HEK293 (cell line): ENCODE measurements at regions not wholly inside any gene's neighbourhood (a gene's known extent, or its start where the extent isn't known, plus 50 kb on each side); places are given as distances from the start of the nearest gene placed in this dataset.
A peak's percentile ranks its signal among the peaks of the same experiment; 100 is the strongest.

Experiments
- BCL6B ChIP-seq: fragments of 450-650 bp; formaldehyde crosslinking; IDR thresholded peaks from 2 replicates; pipeline ENCODE4 v1.5.1; 2017; ENCODE audit warnings: missing biosample characterization, missing genetic modification characterization
- FEZF1 ChIP-seq: fragments of 450-650 bp; formaldehyde crosslinking; IDR thresholded peaks from 2 replicates; pipeline ENCODE4 v1.5.1; 2016; ENCODE audit warnings: missing biosample characterization, missing genetic modification characterization
- GFI1B ChIP-seq: fragments of 450-650 bp; formaldehyde crosslinking; IDR thresholded peaks from 2 replicates; pipeline ENCODE4 v1.5.1; 2016; ENCODE audit warnings: missing biosample characterization, missing genetic modification characterization
- GLI2 ChIP-seq: fragments of 450-650 bp; formaldehyde crosslinking; IDR thresholded peaks from 2 replicates; pipeline ENCODE4; 2017; ENCODE audit warnings: missing biosample characterization, missing genetic modification characterization, low read depth, borderline replicate concordance
- HOXC10 ChIP-seq: sonication (generic); formaldehyde crosslinking; IDR thresholded peaks from 2 replicates; pipeline ENCODE4 v1.8.1; 2023; ENCODE audit warnings: mild to moderate bottlenecking, missing genetic modification reagents
- KLF8 ChIP-seq: fragments of 450-650 bp; formaldehyde crosslinking; IDR thresholded peaks from 2 replicates; pipeline ENCODE4 v1.5.1; 2016; ENCODE audit warnings: missing biosample characterization, missing genetic modification characterization
- MEIS1 ChIP-seq: sonication (generic); formaldehyde crosslinking; IDR thresholded peaks from 2 replicates; pipeline ENCODE4 v1.8.1; 2022; ENCODE audit warnings: missing genetic modification reagents, mild to moderate bottlenecking, borderline replicate concordance
- OSR2 ChIP-seq: fragments of 450-650 bp; formaldehyde crosslinking; IDR thresholded peaks from 2 replicates; pipeline ENCODE4 v1.5.1; 2016; ENCODE audit warnings: missing biosample characterization, missing genetic modification characterization
- PRDM4 ChIP-seq: fragments of 450-650 bp; formaldehyde crosslinking; IDR thresholded peaks from 2 replicates; pipeline ENCODE4 v1.5.1; 2017; ENCODE audit warnings: missing biosample characterization, missing genetic modification characterization
- REPIN1 ChIP-seq: fragments of 450-650 bp; formaldehyde crosslinking; IDR thresholded peaks from 2 replicates; pipeline ENCODE4 v1.5.1; 2017; ENCODE audit warnings: missing biosample characterization, missing genetic modification characterization, low read depth
- TSHZ1 ChIP-seq: fragments of 450-650 bp; formaldehyde crosslinking; IDR thresholded peaks from 2 replicates; pipeline ENCODE4 v1.5.1; 2016; ENCODE audit warnings: missing biosample characterization, missing genetic modification characterization, borderline replicate concordance
- YY2 ChIP-seq: fragments of 450-650 bp; formaldehyde crosslinking; IDR thresholded peaks from 2 replicates; pipeline ENCODE4 v1.5.1; 2016; ENCODE audit warnings: missing biosample characterization, missing genetic modification characterization
- ZBTB1 ChIP-seq: fragments of 450-650 bp; formaldehyde crosslinking; IDR thresholded peaks from 2 replicates; pipeline ENCODE4 v1.5.1; 2016; ENCODE audit warnings: missing biosample characterization, missing genetic modification characterization
- ZBTB44 ChIP-seq: fragments of 450-650 bp; IDR thresholded peaks from 2 replicates; pipeline ENCODE4 v1.5.1; 2018; ENCODE audit warnings: missing biosample characterization, mild to moderate bottlenecking, missing genetic modification characterization
- ZFHX2 ChIP-seq: fragments of 450-650 bp; formaldehyde crosslinking; conservative IDR thresholded peaks from 2 replicates; pipeline ENCODE4 v1.5.1; 2016; ENCODE audit warnings: missing biosample characterization, missing genetic modification characterization
- ZNF157 ChIP-seq: fragments of 450-650 bp; formaldehyde crosslinking; IDR thresholded peaks from 2 replicates; pipeline ENCODE4 v1.5.1; 2016; ENCODE audit warnings: missing biosample characterization, missing genetic modification characterization
- ZNF16 ChIP-seq: fragments of 450-650 bp; formaldehyde crosslinking; IDR thresholded peaks from 2 replicates; pipeline ENCODE4 v1.5.1; 2016; ENCODE audit warnings: low read depth, missing biosample characterization, missing genetic modification characterization
- ZNF2 ChIP-seq: fragments of 450-650 bp; formaldehyde crosslinking; IDR thresholded peaks from 2 replicates; pipeline ENCODE4 v1.5.1; 2016; ENCODE audit warnings: missing biosample characterization, missing genetic modification characterization
- ZNF24 ChIP-seq: fragments of 450-650 bp; formaldehyde crosslinking; IDR thresholded peaks from 2 replicates; pipeline ENCODE4 v1.5.1; 2016; ENCODE audit warnings: missing biosample characterization, missing genetic modification characterization
- ZNF266 ChIP-seq: fragments of 450-650 bp; formaldehyde crosslinking; IDR thresholded peaks from 2 replicates; pipeline ENCODE4 v1.5.1; 2016; ENCODE audit warnings: missing biosample characterization, missing genetic modification characterization, low read depth
- ZNF280D ChIP-seq: fragments of 450-650 bp; formaldehyde crosslinking; IDR thresholded peaks from 2 replicates; pipeline ENCODE4 v1.5.1; 2016; ENCODE audit warnings: missing biosample characterization, missing genetic modification characterization
- ZNF324 ChIP-seq: fragments of 450-650 bp; formaldehyde crosslinking; IDR thresholded peaks from 2 replicates; pipeline ENCODE4 v1.5.1; 2016; ENCODE audit warnings: missing biosample characterization, missing genetic modification characterization
- ZNF366 ChIP-seq: fragments of 450-650 bp; formaldehyde crosslinking; conservative IDR thresholded peaks from 2 replicates; pipeline ENCODE4 v1.5.1; 2016; ENCODE audit warnings: missing biosample characterization, missing genetic modification characterization
- ZNF629 ChIP-seq: fragments of 450-650 bp; formaldehyde crosslinking; IDR thresholded peaks from 2 replicates; pipeline ENCODE4 v1.5.1; 2017; ENCODE audit warnings: missing biosample characterization, missing genetic modification characterization
- ZNF660 ChIP-seq: fragments of 450-650 bp; IDR thresholded peaks from 2 replicates; pipeline ENCODE4 v1.5.1; 2018; ENCODE audit warnings: missing biosample characterization, mild to moderate bottlenecking, missing genetic modification characterization
- ZNF843 ChIP-seq: fragments of 450-650 bp; formaldehyde crosslinking; IDR thresholded peaks from 2 replicates; pipeline ENCODE4 v1.5.1; 2016; ENCODE audit warnings: missing biosample characterization, missing genetic modification characterization
- ZXDB ChIP-seq: fragments of 450-650 bp; formaldehyde crosslinking; IDR thresholded peaks from 2 replicates; pipeline ENCODE4 v1.5.1; 2016; ENCODE audit warnings: missing biosample characterization, missing genetic modification characterization

GRCh38 chr10:91709394-91709798 is 76.5 kb upstream of the PPP1R3C start (continued):
- TF ChIP-seq ZNF24 (tag by site-specific recombination) (peak; percentile 67; the same call in 1 of the 2 replicates), ZNF629 (tag by site-specific recombination) (peak; percentile 66), ZNF660 (tag by site-specific recombination) (0 out of 2 replicates have a peak, but pooled peaks have one; percentile 52), ZNF16 (tag by site-specific recombination) (no peak), PRDM4 (tag by site-specific recombination) (peak; percentile 27; the same call in 1 of the 2 replicates), ZNF2 (peak; percentile 50; the same call in 1 of the 2 replicates), YY2 (tag by site-specific recombination) (no peak), GFI1B (tag by site-specific recombination) (no peak), REPIN1 (tag by site-specific recombination) (0 out of 2 replicates have a peak, but pooled peaks have one; percentile 12), ZBTB44 (tag by site-specific recombination) (peak; percentile 81), GLI2 (tag by site-specific recombination) (peak; percentile 68; the same call in 1 of the 2 replicates), ZNF266 (tag by site-specific recombination) (no peak), ZNF324 (tag by site-specific recombination) (0 out of 2 replicates have a peak, but pooled peaks have one; percentile 31), ZNF843 (tag by site-specific recombination) (peak; percentile 88), HOXC10 (CRISPR knock-in tag) (no peak), TSHZ1 (tag by site-specific recombination) (peak; percentile 82; the same call in 1 of the 2 replicates), ZFHX2 (tag by site-specific recombination) (no peak), MEIS1 (CRISPR knock-in tag) (no peak), ZBTB1 (0 out of 2 replicates have a peak, but pooled peaks have one; percentile 25), KLF8 (0 out of 2 replicates have a peak, but pooled peaks have one; percentile 11), ZNF280D (tag by site-specific recombination) (no peak), ZNF366 (tag by site-specific recombination) (peak; percentile 93), ZXDB (peak; percentile 69), BCL6B (tag by site-specific recombination) (peak; percentile 85), ZNF157 (tag by site-specific recombination) (no peak), FEZF1 (peak; percentile 72; the same call in 1 of the 2 replicates), OSR2 (tag by site-specific recombination) (peak; percentile 89)
